ENCODE measurements at regions not wholly inside any gene's neighbourhood (a gene's known extent, or its start where the extent isn't known, plus 50 kb on each side); places are given as distances from the start of the nearest gene placed in this dataset.

GRCh38 chr9:89794918-89795317 lies 190.1 kb downstream of the GADD45G start:
- TF ChIP-seq, protein P1, sequence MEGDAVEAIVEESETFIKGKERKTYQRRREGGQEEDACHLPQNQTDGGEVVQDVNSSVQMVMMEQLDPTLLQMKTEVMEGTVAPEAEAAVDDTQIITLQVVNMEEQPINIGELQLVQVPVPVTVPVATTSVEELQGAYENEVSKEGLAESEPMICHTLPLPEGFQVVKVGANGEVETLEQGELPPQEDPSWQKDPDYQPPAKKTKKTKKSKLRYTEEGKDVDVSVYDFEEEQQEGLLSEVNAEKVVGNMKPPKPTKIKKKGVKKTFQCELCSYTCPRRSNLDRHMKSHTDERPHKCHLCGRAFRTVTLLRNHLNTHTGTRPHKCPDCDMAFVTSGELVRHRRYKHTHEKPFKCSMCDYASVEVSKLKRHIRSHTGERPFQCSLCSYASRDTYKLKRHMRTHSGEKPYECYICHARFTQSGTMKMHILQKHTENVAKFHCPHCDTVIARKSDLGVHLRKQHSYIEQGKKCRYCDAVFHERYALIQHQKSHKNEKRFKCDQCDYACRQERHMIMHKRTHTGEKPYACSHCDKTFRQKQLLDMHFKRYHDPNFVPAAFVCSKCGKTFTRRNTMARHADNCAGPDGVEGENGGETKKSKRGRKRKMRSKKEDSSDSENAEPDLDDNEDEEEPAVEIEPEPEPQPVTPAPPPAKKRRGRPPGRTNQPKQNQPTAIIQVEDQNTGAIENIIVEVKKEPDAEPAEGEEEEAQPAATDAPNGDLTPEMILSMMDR (IDR thresholded peaks at IDR 0.05), result no peak

DNA sequence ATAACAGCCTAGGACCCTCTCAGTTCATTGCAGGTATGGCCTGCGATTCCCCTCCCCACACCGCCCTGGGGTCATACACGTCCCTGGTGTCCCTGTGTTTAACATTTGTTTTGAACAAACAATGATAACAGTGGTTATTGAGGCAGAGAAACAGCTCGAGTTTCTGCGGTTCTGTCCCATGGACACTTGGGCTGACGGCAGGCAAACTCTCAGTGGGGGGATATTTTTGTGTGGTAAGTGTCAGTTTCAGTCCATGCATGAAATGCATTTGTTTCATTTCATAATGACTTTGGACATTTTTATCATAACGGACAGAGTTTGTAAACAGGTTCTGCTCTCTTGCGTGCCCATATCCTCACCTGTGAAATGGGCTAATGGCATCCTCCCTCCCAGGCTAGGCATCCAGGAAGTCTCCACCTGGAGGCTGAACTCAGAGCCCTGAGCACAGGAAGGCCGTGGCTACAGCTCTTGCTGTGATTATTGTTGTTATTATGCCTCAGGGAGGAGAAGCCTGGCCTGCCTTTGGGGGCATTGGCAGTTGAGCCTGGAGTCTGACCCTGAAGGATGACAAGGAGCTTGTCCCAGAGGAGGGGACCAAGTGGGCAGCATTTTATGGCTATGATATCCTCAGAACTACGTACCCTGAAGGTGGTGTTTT lies 190.9 kb downstream of the GADD45G start:
- TF ChIP-seq, protein P1 (IDR thresholded peaks at IDR 0.05), result no peak

DNA sequence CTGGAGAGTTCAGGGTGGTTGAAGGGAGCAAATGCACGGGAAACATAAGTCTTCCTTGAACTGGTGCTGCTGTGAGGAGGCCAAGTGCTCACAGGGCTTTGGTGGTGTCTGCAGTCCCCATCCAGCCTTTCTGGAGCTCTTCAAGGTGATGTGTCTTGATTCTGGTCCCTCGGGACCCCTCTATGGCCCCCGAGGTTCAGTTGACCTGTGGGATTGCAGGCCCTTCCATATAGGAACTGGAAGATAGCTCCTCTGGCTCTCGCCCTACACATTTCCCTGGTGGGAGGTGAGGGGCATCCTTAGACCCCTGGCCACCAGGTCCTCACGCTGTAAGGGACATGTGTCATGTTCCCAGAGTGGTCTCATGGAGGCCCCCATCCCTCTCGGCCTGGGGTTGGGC lies 191.8 kb downstream of the GADD45G start:
- TF ChIP-seq, protein P1 (IDR thresholded peaks at IDR 0.05), result no peak

DNA sequence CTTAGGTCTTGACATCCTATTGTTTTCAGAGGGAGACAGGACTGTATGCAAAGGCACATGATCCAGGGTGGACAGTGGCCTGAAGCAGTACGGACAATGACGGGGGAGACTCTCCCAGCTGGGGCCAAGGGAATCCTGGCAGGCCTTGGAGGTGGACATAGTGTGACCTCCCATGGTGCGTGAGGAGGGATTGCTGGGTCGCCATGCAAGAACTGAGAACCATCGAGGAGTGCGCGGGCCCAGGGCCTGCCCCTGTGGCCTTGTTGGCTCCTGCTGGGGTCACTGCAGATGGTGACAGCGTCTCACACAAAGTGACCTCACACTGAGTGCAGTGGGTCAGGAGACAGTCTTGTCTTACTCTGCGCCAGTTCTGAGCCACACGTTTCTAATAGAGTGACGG lies 192.4 kb downstream of the GADD45G start:
- TF ChIP-seq, protein P1 (IDR thresholded peaks at IDR 0.05), result no peak

DNA sequence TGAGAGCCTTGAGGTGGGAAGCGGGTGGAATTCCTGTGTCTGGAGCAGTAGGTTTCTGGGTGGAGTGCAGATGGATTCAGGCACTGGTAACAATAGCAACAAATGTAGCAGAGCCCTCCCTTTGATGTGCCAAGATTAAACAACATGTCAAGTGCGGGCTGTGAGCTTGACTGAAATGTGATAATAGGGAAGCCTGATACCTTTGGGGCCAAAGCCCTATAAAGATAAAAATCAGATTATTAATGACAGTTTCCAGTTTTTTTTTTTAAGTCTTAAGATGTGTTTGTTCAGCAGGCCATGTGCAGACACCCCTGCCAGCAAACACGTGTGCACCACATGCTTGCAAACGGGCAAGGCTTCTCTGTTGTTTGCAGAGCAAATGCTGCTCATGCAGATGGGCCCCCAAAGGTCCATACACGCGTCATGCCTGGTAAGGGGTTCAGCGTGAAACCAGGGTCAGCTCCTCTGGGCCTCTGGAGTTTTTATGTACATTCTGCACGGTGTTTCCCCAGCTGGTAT lies 193.2 kb downstream of the GADD45G start:
- TF ChIP-seq, protein P1 (IDR thresholded peaks at IDR 0.05), result no peak

DNA sequence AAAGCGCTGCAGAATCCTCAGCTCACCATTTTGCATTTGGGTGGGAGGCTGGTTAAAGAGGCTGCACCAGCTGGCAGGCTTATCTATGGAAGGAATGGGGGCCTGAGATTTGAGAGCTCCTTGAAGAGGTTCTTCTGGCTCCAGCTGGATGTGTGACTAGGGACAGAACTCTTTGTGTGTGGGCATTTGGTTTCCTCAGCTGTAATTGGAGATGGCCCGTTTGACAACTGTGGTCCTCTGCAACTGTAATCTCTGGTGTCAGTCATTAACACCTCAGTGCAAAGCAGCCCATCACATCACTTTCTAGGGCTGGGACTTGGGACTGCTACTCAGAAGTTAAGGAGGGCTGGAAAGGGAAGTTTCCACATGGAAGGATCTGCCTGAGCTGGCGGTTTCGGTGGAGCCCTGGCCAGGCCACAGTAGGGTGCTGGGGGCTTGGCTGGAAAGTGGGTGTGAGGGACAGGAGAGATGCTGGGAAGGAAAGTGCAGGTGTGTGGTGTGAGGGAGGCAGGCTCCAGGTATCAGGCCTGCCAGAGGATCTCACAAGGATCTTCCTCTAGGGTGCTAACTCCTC lies 193.8 kb downstream of the GADD45G start:
- TF ChIP-seq, protein P1 (IDR thresholded peaks at IDR 0.05), result no peak

- TF ChIP-seq, protein P1 (IDR thresholded peaks at IDR 0.05), result no peak
Measured at GRCh38 chr9:89799221-89799620, 194.4 kb downstream of the GADD45G start.
